LNCaP clone FGC (cell line): ENCODE measurements at regions not wholly inside any gene's neighbourhood (a gene's known extent, or its start where the extent isn't known, plus 50 kb on each side); places are given as distances from the start of the nearest gene placed in this dataset.

Experiments
- DNase-seq: peaks from one replicate; pipeline ENCODE4 v3.0.0-alpha.2; 2011; ENCODE audit warnings: low read depth
- H3K4me3 ChIP-seq: 2 replicates; pipeline ENCODE4 v1.5.1; 2011; ENCODE audit warnings: mild to moderate bottlenecking, low read depth, low read length, control low read depth
- TF ChIP-seq, protein P1 (sequence below): IDR thresholded peaks from 2 replicates; pipeline ENCODE4 v1.5.1; 2012; ENCODE audit warnings: mild to moderate bottlenecking; ENCODE audit not compliant: control insufficient read depth, insufficient read depth; ENCODE audit errors: extremely low read depth

DNA sequence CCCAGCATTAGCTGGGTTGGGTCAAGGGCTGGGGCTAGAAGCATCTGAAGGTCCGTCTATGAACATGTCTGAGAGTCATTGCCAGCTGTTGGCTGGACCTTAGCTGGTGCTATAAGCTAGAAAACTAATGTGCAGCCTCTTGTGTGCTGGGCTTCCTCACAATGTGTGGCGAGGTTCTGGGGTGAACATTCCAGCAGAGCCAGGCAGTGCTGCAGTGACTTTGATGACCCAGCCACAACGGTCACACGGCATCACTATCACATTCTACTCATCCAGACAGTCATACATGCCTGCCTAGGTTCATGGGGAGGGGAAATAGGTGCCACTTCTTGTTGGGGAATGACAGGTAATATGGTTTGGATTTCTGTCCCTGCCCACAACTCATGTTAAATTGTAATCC, 260.5 kb downstream of the CYP26B1 start:
- no peak for DNase-seq
- TF ChIP-seq, protein P1, sequence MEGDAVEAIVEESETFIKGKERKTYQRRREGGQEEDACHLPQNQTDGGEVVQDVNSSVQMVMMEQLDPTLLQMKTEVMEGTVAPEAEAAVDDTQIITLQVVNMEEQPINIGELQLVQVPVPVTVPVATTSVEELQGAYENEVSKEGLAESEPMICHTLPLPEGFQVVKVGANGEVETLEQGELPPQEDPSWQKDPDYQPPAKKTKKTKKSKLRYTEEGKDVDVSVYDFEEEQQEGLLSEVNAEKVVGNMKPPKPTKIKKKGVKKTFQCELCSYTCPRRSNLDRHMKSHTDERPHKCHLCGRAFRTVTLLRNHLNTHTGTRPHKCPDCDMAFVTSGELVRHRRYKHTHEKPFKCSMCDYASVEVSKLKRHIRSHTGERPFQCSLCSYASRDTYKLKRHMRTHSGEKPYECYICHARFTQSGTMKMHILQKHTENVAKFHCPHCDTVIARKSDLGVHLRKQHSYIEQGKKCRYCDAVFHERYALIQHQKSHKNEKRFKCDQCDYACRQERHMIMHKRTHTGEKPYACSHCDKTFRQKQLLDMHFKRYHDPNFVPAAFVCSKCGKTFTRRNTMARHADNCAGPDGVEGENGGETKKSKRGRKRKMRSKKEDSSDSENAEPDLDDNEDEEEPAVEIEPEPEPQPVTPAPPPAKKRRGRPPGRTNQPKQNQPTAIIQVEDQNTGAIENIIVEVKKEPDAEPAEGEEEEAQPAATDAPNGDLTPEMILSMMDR, result no peak
- H3K4me3 ChIP-seq, result no peak overlapping the region

DNA sequence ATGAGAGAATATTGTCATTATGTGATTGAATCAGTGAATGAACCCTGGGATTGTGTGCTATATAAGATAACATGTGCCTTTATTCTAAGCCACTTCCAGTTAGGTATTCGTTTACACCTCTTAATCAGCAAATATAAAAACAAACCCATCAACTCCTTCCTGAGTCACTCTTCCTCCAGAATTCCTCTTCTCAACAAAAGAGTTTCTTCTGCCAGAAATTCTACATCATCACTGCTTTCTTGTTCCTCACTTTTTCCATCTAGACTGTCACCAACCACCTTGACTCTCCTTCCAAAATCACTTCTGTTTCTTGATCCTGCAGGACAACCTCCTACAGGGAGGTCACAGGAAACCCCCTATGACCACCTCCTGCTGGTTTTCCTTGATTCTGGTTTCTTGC, 261.4 kb downstream of the CYP26B1 start:
- TF ChIP-seq, protein P1, result no peak
- DNase-seq, result no peak
- no peak overlapping the region for H3K4me3 ChIP-seq

DNA sequence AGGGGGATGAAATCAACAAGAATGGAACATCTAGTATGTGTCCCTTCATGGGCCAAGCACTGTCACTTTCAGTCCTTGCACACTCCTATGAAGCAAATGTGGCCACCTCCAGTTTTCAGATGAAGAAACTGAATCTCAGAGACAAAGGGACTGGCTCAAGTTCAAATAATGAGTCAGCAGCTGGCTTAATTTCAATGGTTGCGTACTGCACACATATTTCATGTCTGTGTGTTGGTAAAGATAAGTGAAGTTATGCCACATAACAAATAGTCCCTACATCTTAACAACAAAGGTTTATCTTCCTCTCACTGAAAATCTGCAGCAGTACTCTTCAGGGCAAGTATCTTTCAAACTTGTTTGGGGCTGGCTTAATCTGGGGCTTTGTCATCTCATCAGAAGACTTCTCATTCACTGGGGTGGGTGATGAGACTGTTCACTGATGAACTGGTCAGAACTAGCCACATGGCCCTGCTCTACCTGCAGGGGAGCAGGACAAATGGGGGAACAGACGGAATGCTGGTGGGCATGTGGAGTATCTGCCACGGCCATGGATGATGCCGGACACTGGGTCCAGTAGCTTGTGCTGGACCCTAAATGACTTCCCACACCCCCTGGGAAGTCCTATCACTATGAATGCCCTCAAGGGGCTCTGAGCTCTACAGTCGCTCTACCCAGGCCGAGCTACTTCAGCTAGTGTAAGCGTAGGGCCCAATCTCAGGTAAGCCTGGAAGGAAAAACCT, 263.2 kb downstream of the CYP26B1 start:
- TF ChIP-seq, protein P1, result no peak
- no peak for DNase-seq

DNA sequence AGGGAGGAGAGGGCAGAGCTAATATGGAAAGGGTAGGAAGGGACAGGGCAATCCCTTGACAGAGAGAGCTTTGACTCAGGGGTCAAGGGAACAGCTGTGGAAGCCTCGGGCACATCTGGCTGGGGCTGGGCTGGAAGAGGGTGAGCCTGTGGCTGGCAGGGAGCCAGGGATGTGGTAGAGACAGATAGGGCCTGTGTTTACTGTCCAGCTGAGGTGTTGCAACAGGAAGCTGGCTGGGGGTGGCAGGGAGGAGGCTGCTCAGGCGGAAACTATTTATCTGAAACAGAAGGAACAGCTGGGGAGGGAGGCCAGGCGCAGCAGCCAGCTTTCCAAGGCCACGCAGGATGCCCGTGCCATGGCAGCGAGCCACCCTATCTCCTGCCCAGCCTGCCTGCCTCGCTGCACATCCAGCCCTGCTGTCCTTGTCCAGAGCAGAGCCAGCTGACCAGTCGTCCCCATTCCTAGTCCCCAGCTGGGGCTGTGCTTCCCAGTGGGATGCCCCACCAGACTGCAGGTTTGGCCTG, 264.7 kb downstream of the CYP26B1 start:
- DNase-seq, result peak; percentile 7
- no peak overlapping the region for H3K4me3 ChIP-seq
- TF ChIP-seq, protein P1, result no peak

More for the DNA sequence above, 263.2 kb downstream of the CYP26B1 start:
- H3K4me3 ChIP-seq, result no peak overlapping the region

DNA sequence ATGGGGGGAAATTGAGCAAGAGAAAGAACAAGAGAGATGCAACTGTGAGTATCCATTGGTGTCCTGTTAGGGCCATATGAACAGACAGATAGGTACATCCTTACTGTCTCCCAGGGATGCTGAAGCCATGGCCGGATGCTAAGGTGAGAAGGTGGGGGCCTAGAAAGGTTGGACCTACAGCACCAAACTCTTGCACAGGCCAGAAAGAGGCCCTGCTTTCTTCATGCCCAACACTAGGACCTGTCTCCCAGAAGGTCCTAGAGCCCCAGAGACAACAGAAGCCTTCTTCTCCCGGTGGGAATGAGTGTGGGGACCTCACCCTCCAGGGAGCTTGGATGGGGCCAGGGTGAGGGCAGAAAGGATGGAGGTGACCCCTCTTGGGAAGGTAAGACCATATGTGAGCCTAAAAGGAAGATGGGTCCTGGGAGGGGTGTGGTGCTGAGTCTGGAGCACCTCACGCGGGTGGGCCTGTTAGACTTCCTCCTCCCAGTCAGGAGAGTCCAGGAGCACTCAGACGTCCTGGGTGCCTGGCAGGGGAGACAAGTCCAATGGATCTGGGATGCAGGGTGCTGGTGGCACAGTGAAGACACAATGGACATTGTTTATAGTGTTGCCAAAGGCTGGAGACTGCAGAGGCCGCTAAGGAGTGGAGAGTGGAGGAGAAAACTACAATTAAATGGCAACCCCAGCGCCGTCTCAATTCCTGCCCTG, 265.3 kb downstream of the CYP26B1 start:
- H3K4me3 ChIP-seq, result no peak overlapping the region
- TF ChIP-seq, protein P1, result no peak
- DNase-seq, result no peak

DNA sequence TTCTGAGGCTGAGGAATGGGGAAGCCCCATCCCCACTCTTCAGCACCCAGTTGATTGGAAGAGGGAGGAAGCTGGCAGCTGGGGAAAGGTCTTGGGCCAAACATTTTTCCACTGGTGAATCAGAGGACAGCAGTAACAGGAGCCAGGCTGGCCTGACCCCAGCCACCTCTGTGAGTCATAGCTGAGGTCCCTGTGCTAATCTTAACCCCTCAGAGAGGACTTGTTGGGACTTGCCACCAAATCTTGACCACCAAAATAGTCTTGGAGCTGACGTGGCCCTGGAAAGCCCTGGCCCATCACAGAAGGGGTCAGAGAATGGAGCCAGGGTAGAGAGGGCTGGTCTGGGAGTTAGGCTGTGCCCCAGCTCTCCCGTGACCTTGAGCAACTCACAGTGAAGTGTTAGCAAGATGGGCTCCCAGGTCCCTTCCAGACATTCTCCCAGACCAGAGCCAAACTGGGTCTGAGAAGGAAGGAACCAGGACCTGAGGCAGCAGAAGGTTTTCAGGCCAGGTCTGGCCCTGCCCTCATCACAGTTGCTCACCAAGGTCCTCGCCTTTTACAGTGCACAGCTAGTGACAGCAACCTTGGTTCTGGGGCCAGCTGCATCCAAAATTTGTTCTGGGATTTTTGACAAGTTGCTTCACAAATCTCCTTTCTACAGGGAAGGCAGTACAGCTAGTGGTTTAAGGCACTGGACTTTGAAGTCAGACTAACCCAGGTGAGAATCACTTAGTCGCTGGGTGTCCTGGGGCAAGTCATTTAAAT, 266.6 kb downstream of the CYP26B1 start:
- DNase-seq, result no peak
- H3K4me3 ChIP-seq, result no peak overlapping the region
- TF ChIP-seq, protein P1, result no peak
